Activated naive CD4-positive, alpha-beta T cell treated with anti-CD3 and anti-CD28 coated beads, Interleukin-2, amount 50 U/mL, for 72 hours (primary cell): ENCODE measurements at regions not wholly inside any gene's neighbourhood (a gene's known extent, or its start where the extent isn't known, plus 50 kb on each side); places are given as distances from the start of the nearest gene placed in this dataset.
A peak's percentile ranks its signal among the peaks of the same experiment; 100 is the strongest.

Experiments
- ATAC-seq, 2 donors: fragments of 150-1000 bp; cut with Tn5 transposase; 2 replicates each; pipeline ENCODE4 v1.10.0; 2021; ENCODE audit warnings: mild to moderate bottlenecking in 2 of 2, moderate library complexity in 2 of 2
- DNase-seq, 2 donors: peaks; one replicate each; pipeline ENCODE4 v3.0.0; 2021 to 2022; ENCODE audit warnings: low spot score in 2 of 2
- H3K27ac Mint-ChIP-seq, 2 donors: one replicate each; pipeline ENCODE4 v1.8.0; 2022; ENCODE audit warnings: mild to moderate bottlenecking in 2 of 2, mixed read lengths in 2 of 2
- H3K36me3 Mint-ChIP-seq, 2 donors: one replicate each; pipeline ENCODE4 v1.8.0; 2022; ENCODE audit warnings: mixed read lengths in 2 of 2
- H3K9me3 Mint-ChIP-seq, 2 donors: one replicate each; pipeline ENCODE4 v1.8.0; 2022; ENCODE audit warnings: mixed read lengths in 2 of 2

DNA sequence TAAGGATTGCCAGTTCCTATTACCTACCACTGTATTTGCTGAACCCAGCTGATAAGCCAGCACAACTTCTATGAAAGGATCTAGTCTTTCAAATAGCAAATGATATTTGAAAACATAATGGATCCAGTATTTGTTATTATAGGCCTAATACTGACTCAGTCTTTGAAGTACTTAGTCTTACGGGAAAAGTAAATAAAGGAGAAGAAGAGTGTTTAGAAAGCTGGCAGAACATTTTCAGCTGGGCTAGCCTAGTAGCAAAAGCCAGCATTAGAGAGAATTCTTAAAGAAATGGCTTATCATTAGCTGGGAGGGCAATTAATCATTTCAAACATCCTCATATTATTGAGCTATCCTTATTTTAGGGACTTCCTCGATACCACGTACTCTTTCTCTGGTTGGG is 101.4 kb upstream of the GOLIM4 start:
- DNase-seq (no peak), ATAC-seq (no peak)
- no peaks in the 10 kb centered on the region for H3K36me3 Mint-ChIP-seq
- H3K27ac Mint-ChIP-seq = no peak overlapping the region
- no peaks in the 10 kb centered on the region for H3K9me3 Mint-ChIP-seq

GRCh38 chr3:168191856-168192255 is 96.1 kb upstream of the GOLIM4 start:
- H3K27ac Mint-ChIP-seq = no peak overlapping the region
- H3K36me3 Mint-ChIP-seq = no peaks in the 10 kb centered on the region

DNA sequence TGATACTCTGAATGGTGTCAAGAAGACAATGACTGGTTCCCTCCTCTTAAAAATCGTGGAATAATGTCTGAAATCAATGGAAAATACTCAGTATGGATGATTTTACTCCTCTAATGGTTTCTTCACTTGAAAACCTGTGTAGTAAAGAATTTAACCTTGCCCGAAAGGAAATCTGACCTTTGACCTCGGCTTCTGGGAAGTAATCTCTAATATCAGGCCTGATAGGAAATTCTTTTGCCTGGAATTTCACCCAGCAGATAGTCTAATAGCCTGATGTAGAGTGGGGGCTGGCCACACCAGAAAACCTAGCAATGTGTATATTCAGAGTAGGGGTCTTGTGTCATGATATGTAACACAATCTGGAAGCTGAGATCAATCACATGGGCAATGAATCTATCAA is 91.5 kb upstream of the GOLIM4 start:
- no peak for DNase-seq
- no peak for ATAC-seq
- no peaks in the 10 kb centered on the region for H3K36me3 Mint-ChIP-seq
- no peak overlapping the region for H3K27ac Mint-ChIP-seq
- H3K9me3 Mint-ChIP-seq = no peaks in the 10 kb centered on the region

More at GRCh38 chr3:168191856-168192255, 96.1 kb upstream of the GOLIM4 start:
- no peak for DNase-seq
- H3K9me3 Mint-ChIP-seq = no peaks in the 10 kb centered on the region
- ATAC-seq = no peak

- no peaks in the 10 kb centered on the region for H3K9me3 Mint-ChIP-seq
- DNase-seq (no peak), ATAC-seq (no peak)
- H3K27ac Mint-ChIP-seq = no peak overlapping the region
- H3K36me3 Mint-ChIP-seq = no peaks in the 10 kb centered on the region
Observed at GRCh38 chr3:168186293-168186983, 90.7 kb upstream of the GOLIM4 start.

DNA sequence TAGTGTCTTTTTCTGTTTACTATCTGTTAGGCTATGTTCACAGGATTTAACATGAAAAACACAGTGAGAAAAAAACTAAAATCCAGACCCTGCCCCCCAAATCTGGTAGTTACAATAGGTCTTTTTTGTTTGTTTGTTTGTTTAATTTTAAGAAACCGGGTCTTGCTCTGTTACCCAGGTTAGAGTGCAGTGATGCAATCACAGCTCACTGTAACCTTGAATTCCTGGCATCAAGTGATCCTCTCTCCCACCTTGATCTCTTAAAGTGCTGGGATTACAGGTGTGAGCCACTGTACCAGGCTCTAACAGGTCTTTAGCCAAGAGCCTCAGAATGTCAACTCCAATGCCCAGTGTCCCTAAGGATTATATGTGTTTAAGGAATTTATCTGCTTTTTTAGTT is 88.0 kb upstream of the GOLIM4 start:
- no peak for ATAC-seq
- no peak for DNase-seq
- no peaks in the 10 kb centered on the region for H3K36me3 Mint-ChIP-seq
- no peak overlapping the region for H3K27ac Mint-ChIP-seq
- no peaks in the 10 kb centered on the region for H3K9me3 Mint-ChIP-seq

GRCh38 chr3:168168743-168169142 is 73.0 kb upstream of the GOLIM4 start:
- no peak for ATAC-seq
- H3K9me3 Mint-ChIP-seq = no peaks in the 10 kb centered on the region
- no peak overlapping the region for H3K27ac Mint-ChIP-seq
- no peak for DNase-seq
- H3K36me3 Mint-ChIP-seq = no peaks in the 10 kb centered on the region

GRCh38 chr3:168165390-168166269 is 69.9 kb upstream of the GOLIM4 start:
- Mint-ChIP-seq H3K36me3 (no peaks in the 10 kb centered on the region), H3K9me3 (no peaks in the 10 kb centered on the region), H3K27ac (no peak overlapping the region)
- ATAC-seq = no peak
- peak in 1 of 2 donors; percentile 17 for DNase-seq

- no peak for ATAC-seq
Observed at GRCh38 chr3:168162172-168162571, 66.4 kb upstream of the GOLIM4 start.

DNA sequence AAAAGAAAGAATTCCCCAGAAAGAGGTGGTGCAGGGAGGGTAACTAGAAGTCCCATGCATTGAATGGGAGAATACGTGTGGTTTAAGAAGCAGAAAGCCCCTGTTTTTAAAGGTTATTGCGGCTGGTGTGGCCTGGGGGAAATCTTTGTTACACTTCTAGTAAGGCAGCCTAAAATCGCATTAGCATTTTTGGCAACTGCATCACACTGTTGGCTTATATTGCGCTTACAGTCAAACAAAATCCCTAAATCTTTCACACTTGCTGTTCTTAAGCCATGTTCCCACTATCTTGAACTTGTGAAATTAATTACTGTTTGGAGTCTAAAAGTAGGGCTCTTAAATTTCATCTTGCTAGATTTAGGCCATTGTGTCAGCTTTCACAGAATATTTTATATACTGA is 66.0 kb upstream of the GOLIM4 start:
- H3K36me3 Mint-ChIP-seq = no peaks in the 10 kb centered on the region
- ATAC-seq = no peak
- DNase-seq = no peak
- H3K27ac Mint-ChIP-seq = no peak overlapping the region
- no peaks in the 10 kb centered on the region for H3K9me3 Mint-ChIP-seq

More at GRCh38 chr3:168162172-168162571, 66.4 kb upstream of the GOLIM4 start:
- Mint-ChIP-seq H3K36me3 (no peaks in the 10 kb centered on the region), H3K9me3 (no peaks in the 10 kb centered on the region), H3K27ac (no peak overlapping the region)
- DNase-seq = no peak

DNA sequence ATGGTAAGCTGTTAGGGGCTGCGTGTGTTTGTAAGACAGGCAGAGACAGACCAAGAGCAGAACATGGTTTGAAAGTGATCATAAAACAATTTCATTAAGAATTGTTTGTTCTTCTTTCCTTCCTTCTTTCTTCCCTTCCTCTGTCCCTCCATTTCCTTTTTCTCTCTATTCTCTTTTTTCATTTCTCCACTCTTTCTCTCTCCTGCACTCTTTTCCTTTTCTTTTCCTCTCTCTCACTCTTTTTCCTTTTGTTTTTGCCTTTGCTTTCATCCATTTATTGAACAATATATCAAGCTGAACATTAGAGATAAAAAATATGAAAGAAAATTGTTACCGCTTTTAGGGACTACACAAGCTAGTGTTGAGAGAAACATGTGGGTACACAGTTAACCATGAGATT is 62.2 kb upstream of the GOLIM4 start:
- Mint-ChIP-seq H3K27ac (no peak overlapping the region), H3K9me3 (peaks cover 0 to 15% of the 10 kb centered on the region in 2 donors), H3K36me3 (no peaks in the 10 kb centered on the region)
- DNase-seq (no peak), ATAC-seq (no peak)

DNA sequence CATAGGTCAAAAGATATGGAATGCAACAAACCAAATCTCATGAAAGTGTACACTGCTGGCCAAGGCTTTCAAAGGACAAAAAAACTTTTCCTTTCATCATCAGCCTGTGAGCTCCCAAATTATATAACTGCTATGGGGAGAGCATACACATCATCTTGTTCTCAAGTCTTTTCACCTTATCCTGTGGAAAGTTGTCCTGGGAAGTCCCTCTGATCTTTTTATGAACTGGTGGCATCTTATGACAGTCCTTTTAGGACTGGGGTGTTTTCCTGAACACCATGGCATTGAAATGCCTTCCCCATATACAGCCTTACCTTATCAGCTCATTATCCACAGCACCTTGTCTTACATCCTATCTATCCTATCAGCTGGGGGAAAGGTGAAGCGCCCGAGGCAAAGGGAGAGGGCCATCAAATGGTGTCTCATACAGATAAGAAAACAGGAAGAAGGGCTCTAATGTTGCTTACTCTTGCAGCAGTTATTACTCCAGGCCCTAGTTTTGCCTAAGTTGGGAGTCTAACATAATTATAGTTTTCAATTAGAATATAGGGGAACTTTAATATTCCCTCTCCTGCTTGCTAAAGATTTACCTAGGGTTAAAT is 61.5 kb upstream of the GOLIM4 start:
- H3K36me3 Mint-ChIP-seq = peaks cover 1 to 3% of the 10 kb centered on the region in 2 donors
- ATAC-seq (no peak), DNase-seq (no peak)
- no peak overlapping the region for H3K27ac Mint-ChIP-seq
- H3K9me3 Mint-ChIP-seq = peaks cover 2 to 18% of the 10 kb centered on the region in 2 donors

DNA sequence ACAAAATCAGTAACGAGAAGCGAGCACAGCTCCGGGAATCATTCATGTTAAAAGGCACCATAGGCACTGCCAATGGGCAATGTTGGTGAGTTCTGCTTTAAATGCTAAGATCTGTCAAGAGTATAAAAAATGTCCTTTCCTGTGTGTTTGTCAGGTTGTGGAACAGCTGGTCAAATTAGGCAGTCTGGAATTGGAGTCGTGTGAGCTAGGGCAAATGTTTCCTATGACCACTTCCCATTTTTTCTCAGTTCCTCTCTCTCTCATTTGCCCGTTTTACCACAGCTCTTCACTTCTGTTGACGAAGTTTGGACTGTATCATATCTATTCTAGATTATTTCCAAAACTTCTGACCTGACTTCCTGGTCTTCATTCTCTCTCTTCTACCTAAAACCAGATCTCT is 60.8 kb upstream of the GOLIM4 start:
- no peak for ATAC-seq

DNA sequence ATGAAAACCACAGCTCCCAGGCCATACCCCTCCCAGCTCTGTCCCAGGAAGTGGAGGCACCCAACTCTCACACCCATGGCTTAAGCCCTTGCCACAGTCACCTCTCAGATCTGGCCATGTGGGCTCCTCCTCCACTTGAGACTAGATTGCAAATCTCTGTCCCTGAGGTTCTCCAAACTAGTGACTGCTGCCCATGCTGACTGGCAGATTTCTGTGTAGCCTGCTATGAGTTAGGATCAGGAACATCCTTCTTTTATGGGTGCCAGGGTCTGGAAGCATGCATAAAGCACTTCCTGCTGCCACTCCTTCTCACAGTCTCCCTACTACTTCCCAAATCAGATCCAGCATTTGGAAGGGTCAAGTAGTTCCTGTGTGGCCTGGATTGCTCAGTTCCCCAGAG is 59.6 kb upstream of the GOLIM4 start:
- H3K9me3 Mint-ChIP-seq = peaks cover 10 to 26% of the 10 kb centered on the region in 2 donors
- DNase-seq (no peak), ATAC-seq (no peak)
- no peak overlapping the region for H3K27ac Mint-ChIP-seq
- peaks cover 5 to 10% of the 10 kb centered on the region in 2 donors for H3K36me3 Mint-ChIP-seq

More for the DNA sequence above, 60.8 kb upstream of the GOLIM4 start:
- H3K9me3 Mint-ChIP-seq = peaks cover 9 to 25% of the 10 kb centered on the region in 2 donors
- no peak for DNase-seq
- H3K27ac Mint-ChIP-seq = no peak overlapping the region
- peaks cover 5 to 10% of the 10 kb centered on the region in 2 donors for H3K36me3 Mint-ChIP-seq

GRCh38 chr3:168154089-168154488 is 58.4 kb upstream of the GOLIM4 start:
- ATAC-seq = no peak
- Mint-ChIP-seq H3K9me3 (peaks cover 15 to 26% of the 10 kb centered on the region in 2 donors), H3K36me3 (peaks cover 5 to 10% of the 10 kb centered on the region in 2 donors), H3K27ac (no peak overlapping the region)
- no peak for DNase-seq

GRCh38 chr3:168152149-168152548 is 56.4 kb upstream of the GOLIM4 start:
- H3K27ac Mint-ChIP-seq = no peak overlapping the region
- ATAC-seq = no peak
- DNase-seq = no peak
- peaks cover 15 to 26% of the 10 kb centered on the region in 2 donors for H3K9me3 Mint-ChIP-seq
- H3K36me3 Mint-ChIP-seq = peaks cover 5 to 10% of the 10 kb centered on the region in 2 donors
